Prostate gland (tissue), 2 donors: ENCODE measurements at regions not wholly inside any gene's neighbourhood (a gene's known extent, or its start where the extent isn't known, plus 50 kb on each side); places are given as distances from the start of the nearest gene placed in this dataset.

Experiments
- DNase-seq: peaks from one replicate; pipeline ENCODE4 v3.0.0-alpha.2; 2019; ENCODE audit warnings: low spot score
- H3K27ac ChIP-seq, 2 donors: fragments of 200-600 bp; sonication (generic); 2 replicates each; pipeline ENCODE4 v1.5.1; 2017 to 2019
- H3K27me3 ChIP-seq: fragments of 200-600 bp; sonication (generic); replicated peaks from 2 replicates; pipeline ENCODE4 v1.5.1; 2019; ENCODE audit not compliant: insufficient read depth
- H3K36me3 ChIP-seq, 2 donors: fragments of 200-600 bp; sonication (generic); 1 replicate in 1 of 2; 2 replicates in 1 of 2; pipeline versions ENCODE4 v1.5.1 to v1.8.1; 2017 to 2019
- H3K4me1 ChIP-seq: fragments of 200-600 bp; sonication (generic); replicated peaks from 2 replicates; pipeline ENCODE4 v1.5.1; 2019
- H3K4me3 ChIP-seq, 2 donors: fragments of 200-600 bp; sonication (generic); 2 replicates each; pipeline ENCODE4 v1.5.1; 2017 to 2019
- H3K9me3 ChIP-seq: fragments of 200-600 bp; sonication (generic); 2 replicates; pipeline ENCODE4 v1.5.1; 2017
- POLR2A ChIP-seq: fragments of 450-650 bp; IDR thresholded peaks from one replicate; pipeline ENCODE4 v1.6.1; 2016; ENCODE audit warnings: antibody characterized with exemption, mild to moderate bottlenecking
- POLR2AphosphoS5 ChIP-seq: sonication (generic); formaldehyde crosslinking; IDR thresholded peaks from one replicate; pipeline ENCODE4 v1.6.1; 2017; ENCODE audit warnings: antibody characterized with exemption
- WGBS: methylation state at CpG from one replicate; pipeline ENCODE4 v1.1.5; 2018; 5-methylcytosine and 5-hydroxymethylcytosine counted together
- intact Hi-C: fragments of 100-400 bp; cut with DNase I; formaldehyde crosslinking; loops from one replicate; pipeline ENCODE4 v1.14.2; 2022
- TF ChIP-seq, protein P1 (sequence below), 4 experiments: fragments of 200-600 bp in 2 of 4; fragments of 450-650 bp in 2 of 4; sonication (generic) in 2 of 4; IDR thresholded peaks; 1 replicate in 3 of 4; 2 replicates in 1 of 4; pipeline ENCODE4 v1.5.1; 2016 to 2019; ENCODE audit warnings: antibody characterized with exemption in 4 of 4, mild to moderate bottlenecking in 2 of 4, moderate library complexity in 2 of 4

DNA sequence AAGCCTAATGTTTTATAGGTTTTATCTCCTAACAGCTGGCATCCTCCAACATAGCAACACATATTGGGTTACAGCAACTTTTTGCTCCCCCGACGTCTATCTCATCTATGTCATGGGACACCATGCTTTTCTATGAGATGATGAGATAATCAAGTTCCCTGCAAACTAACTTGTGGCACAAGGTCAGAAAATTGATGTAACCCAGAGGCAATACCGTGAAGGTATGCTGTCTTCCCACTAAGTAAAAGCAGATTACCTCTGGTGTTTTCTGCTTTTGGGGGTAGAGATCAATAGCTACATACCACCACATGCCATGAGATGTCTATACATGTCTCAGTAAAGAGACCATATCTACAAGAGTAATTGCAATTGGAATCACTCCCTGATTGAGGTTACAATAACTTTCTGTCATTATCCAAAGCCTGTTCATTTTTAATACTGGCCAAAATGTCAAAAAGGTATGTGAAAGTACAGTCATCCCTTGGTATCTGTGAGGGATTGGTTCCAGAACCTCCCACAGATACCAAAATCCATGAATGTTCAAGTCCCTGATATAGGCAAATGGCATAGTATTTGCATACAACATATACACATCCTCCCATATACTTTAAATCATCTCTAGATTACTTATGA, 131.3 kb downstream of the CYSLTR2 start:
- Histone ChIP-seq H3K4me3 (no peak overlapping the region), H3K4me1 (no peaks in the 10 kb centered on the region), H3K27ac (no peak overlapping the region), H3K36me3 (no peaks in the 10 kb centered on the region), H3K27me3 (no peaks in the 10 kb centered on the region), H3K9me3 (no peaks in the 10 kb centered on the region)
- intact Hi-C loops: no loop called here
- TF ChIP-seq POLR2AphosphoS5: no peak
- TF ChIP-seq, protein P1, sequence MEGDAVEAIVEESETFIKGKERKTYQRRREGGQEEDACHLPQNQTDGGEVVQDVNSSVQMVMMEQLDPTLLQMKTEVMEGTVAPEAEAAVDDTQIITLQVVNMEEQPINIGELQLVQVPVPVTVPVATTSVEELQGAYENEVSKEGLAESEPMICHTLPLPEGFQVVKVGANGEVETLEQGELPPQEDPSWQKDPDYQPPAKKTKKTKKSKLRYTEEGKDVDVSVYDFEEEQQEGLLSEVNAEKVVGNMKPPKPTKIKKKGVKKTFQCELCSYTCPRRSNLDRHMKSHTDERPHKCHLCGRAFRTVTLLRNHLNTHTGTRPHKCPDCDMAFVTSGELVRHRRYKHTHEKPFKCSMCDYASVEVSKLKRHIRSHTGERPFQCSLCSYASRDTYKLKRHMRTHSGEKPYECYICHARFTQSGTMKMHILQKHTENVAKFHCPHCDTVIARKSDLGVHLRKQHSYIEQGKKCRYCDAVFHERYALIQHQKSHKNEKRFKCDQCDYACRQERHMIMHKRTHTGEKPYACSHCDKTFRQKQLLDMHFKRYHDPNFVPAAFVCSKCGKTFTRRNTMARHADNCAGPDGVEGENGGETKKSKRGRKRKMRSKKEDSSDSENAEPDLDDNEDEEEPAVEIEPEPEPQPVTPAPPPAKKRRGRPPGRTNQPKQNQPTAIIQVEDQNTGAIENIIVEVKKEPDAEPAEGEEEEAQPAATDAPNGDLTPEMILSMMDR (IDR thresholded peaks at IDR 0.05): no peak
- no peak for TF ChIP-seq POLR2A
- DNase-seq: no peak
- 41% methylated on average over 3 of the region's 3 CpGs for WGBS

- no peak overlapping the region for H3K27ac ChIP-seq
- no peak for DNase-seq
- H3K4me1 ChIP-seq: no peaks in the 10 kb centered on the region
- H3K27me3 ChIP-seq: no peaks in the 10 kb centered on the region
- no peaks in the 10 kb centered on the region for H3K9me3 ChIP-seq
- 71% methylated on average over 3 of the region's 3 CpGs for WGBS
- intact Hi-C loops: no loop called here
- TF ChIP-seq POLR2A: no peak
- TF ChIP-seq, protein P1 (IDR thresholded peaks at IDR 0.05): no peak
- no peak for TF ChIP-seq POLR2AphosphoS5
- H3K4me3 ChIP-seq: no peak overlapping the region
- H3K36me3 ChIP-seq: no peaks in the 10 kb centered on the region
Observed at GRCh38 chr13:48790199-48790598, 136.5 kb downstream of the CYSLTR2 start.

GRCh38 chr13:48790966-48791365, 137.2 kb downstream of the CYSLTR2 start:
- H3K27ac ChIP-seq: no peak overlapping the region
- intact Hi-C loops: no loop called here
- H3K9me3 ChIP-seq: no peaks in the 10 kb centered on the region
- WGBS: 100% methylated on average over 1 of the region's 1 CpG
- no peak for DNase-seq
- no peaks in the 10 kb centered on the region for H3K36me3 ChIP-seq
- TF ChIP-seq, protein P1 (IDR thresholded peaks at IDR 0.05): no peak
- TF ChIP-seq POLR2A (no peak), POLR2AphosphoS5 (no peak)
- H3K4me3 ChIP-seq: no peak overlapping the region
- no peaks in the 10 kb centered on the region for H3K27me3 ChIP-seq
- no peaks in the 10 kb centered on the region for H3K4me1 ChIP-seq

DNA sequence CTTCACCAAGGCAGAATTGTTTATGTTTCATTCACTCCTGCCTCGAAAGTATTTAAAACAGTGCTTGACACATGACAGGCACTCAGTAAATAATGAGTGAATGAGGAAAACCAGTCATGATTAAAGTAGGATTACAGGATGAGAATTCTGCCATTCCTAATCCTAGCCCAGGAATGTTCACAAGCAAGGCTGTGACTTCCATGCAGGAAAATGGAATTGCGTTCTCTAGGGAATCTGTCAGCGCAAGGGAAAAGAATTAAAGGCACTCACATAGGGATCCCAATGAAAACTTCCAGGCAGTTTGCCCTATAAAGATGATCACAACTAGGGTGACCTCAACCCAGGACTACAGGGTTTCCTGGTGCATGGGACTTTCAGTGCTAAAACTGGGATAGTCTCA, 143.4 kb downstream of the CYSLTR2 start:
- H3K9me3 ChIP-seq: no peaks in the 10 kb centered on the region

GRCh38 chr13:48797761-48798160, 144.0 kb downstream of the CYSLTR2 start:
- 96% methylated on average over 1 of the region's 1 CpG for WGBS
- Histone ChIP-seq H3K27ac (no peak overlapping the region), H3K36me3 (no peaks in the 10 kb centered on the region), H3K27me3 (no peaks in the 10 kb centered on the region), H3K4me3 (no peak overlapping the region), H3K9me3 (no peaks in the 10 kb centered on the region), H3K4me1 (no peaks in the 10 kb centered on the region)
- TF ChIP-seq POLR2AphosphoS5 (no peak), POLR2A (no peak)
- TF ChIP-seq, protein P1 (IDR thresholded peaks at IDR 0.05): no peak
- DNase-seq: no peak
- intact Hi-C loops: no loop called here

More for the DNA sequence above, 143.4 kb downstream of the CYSLTR2 start:
- TF ChIP-seq, protein P1 (IDR thresholded peaks at IDR 0.05): no peak
- TF ChIP-seq POLR2A (no peak), POLR2AphosphoS5 (no peak)
- Histone ChIP-seq H3K27ac (no peak overlapping the region), H3K4me3 (no peak overlapping the region), H3K27me3 (no peaks in the 10 kb centered on the region), H3K4me1 (no peaks in the 10 kb centered on the region), H3K36me3 (no peaks in the 10 kb centered on the region)
- intact Hi-C loops: no loop called here
- DNase-seq: no peak
- 51% methylated on average over 3 of the region's 3 CpGs for WGBS
